ENCODE measurements at regions not wholly inside any gene's neighbourhood (a gene's known extent, or its start where the extent isn't known, plus 50 kb on each side); places are given as distances from the start of the nearest gene placed in this dataset.

DNA sequence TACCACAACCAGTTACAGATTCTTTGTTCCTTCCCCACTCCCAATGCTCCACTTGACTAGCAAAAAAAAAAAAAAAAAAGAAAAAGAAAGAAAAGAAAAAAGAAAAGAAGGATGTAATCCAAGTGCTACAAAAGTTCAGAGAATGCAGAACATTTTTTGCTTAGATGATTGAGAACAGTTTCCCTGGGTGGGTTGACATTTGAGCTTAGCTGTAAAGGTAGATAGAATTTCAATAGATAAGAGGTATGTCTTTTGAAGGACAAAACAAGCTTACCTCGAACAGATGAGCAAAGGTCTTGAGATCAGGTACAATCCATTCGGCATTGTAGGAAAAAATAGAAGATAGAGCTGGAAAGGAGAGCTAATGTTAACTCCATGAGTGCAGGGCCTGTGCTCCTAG is 344.6 kb upstream of the NECTIN3 start:
- DNase-seq (ENCODE audit: low read depth in 4 of 4, low spot score in 1 of 4): no peak

DNA sequence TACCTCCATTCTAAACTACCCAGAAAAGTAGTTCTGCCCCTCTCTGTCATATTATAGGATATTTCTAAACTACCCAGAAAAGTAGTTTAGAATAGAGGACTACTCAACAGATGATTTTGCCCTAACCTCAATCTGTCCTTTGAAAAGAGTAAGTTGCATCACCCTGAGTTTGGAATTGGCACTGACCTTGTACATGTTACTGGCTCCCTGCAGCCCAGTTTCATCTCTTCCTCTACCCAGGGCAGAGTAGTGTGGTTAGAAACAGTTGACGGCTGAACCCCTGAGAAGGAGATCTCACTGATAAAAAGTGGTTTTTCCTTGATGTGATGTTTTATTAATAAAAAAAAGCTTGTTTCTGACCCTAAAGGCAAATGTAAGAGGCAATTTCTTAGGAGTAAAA is 340.5 kb upstream of the NECTIN3 start:
- no peak for DNase-seq (ENCODE audit: low read depth in 4 of 4, low spot score in 1 of 4)

DNA sequence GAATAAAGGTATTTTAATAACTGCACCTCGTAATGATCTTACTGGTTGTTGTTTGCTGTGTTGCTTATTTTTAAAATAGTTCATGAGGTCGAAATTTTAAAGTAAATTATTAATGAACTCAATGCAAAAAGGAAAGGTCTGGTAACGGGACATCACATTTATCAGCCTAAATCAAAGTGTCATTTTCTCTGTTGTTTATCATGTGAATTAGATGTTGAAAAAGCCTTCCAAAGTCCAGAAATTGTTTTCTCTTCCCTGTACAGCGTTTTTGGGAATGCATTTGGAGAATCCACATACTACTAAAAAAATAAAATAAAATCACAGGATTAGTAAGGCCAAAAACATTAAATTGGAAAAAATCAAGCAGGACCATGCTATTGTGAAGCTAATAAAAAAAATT is 339.2 kb upstream of the NECTIN3 start:
- DNase-seq (ENCODE audit: low read depth in 4 of 4, low spot score in 1 of 4): no peak

DNA sequence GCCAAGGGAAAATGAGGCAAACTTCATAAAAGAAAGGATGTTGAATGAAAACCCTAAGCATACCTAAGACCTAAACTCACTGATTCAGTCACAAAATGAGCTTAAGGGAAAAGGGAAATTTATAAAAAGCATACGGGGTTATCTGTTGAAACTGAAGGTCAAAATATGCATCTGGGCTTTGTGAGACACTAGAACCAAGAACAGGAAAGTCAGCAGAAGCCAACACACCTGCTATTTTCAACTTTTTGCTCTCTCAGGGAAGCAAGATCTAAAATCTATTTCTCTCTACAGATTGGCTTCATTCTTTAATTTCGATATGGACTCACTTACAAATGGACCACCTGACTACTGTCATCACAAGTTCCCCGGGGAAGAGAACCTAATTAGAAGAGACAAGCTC is 338.6 kb upstream of the NECTIN3 start:
- DNase-seq (ENCODE audit: low read depth in 4 of 4, low spot score in 1 of 4): no peak

DNA sequence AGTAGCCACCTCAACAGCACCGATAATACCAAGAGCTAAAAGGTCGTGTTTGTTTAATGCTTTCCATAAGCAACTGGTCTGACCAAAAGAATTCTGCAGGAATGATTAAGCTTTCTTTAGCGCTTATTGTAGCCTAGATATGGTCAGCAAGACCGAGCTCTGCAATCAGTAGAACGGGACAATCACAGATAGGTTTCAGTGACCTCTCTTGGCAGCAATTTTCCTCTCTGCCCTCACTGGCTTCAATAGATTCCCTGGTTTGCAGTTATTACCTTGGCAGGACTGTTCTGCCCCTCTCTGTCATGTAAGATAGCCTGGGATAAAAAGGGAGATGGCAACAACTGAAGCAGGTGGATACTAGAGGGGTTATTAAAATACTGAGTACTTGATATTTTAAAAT is 337.1 kb upstream of the NECTIN3 start:
- no peak for DNase-seq (ENCODE audit: low read depth in 4 of 4, low spot score in 1 of 4)

DNA sequence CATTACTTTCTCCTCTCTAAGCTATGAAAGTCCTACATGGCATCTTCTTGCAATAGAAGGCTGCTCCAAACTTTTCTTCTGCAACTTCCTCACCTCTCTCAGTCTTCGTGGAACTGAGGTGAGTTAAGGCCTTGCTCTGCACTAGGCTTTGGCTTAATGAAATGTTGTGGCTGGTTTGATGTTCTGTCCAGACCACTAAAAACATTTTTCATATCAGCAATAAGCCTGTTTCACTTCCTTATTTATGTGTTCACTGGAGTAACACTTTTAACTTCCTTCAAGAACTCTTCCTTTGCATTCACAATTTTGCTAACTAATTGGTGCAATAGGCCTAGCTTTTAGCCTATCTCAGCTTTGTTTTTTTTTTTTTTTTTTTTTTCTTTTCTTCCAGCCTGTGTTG is 335.3 kb upstream of the NECTIN3 start:
- DNase-seq (ENCODE audit: low read depth in 4 of 4, low spot score in 1 of 4): no peak

DNA sequence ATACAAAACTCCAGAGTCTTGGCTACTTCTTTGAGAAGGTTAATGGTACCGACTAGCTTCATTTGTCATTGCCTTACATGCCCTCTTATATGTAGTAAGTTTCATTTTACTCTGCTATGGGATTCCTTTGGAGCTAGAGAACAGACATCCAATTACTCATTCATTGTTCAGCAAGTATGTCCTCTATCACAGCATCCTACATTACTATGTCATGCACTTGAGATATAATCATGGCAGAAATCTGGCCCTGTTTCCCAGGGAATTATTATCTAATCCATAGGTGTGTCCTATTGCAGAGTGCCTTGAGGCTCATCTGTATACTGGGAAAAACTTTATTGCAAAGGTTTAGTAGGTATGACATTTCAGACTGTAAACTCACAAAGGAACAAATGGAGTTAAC is 333.1 kb upstream of the NECTIN3 start:
- no peak for DNase-seq (ENCODE audit: low read depth in 4 of 4, low spot score in 1 of 4)

DNA sequence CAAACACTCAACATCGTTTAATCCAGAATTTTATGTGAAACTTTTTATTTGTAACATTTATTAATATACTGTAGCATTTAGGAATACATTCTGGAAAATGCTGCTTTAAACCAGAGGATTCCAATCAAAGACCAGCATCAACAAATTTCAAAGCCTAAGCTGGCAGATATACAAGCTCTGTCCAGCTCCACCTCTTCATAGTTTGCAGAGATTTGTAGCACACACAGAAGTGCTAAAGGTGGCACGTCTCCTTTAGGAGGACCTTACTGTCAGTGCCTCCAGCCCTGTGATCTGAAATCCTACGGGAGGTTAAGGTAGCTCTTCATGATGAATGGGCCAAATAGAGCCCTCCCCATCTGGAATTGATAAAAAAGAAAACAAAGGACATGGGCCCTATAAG is 329.7 kb upstream of the NECTIN3 start:
- DNase-seq (ENCODE audit: low read depth in 4 of 4, low spot score in 1 of 4): no peak

DNA sequence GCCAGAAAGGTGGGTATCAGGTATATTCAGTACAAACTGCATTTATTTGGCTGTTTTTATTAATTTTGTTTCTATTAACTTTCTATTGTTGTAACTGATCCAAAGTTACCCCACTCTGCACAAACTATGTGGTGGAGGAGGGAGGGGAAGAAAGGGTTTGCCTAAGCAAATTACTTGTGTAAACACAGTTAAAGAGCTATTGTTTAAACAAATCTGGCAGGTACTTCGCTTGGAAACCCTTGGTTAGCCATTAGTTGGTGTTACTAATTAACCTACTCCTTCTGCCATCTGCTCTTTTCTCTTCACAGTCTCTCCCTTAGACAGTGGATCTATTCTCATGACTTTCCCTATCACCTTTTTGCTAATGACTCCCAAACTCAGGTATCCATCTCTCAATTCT is 328.4 kb upstream of the NECTIN3 start:
- DNase-seq (ENCODE audit: low read depth in 4 of 4, low spot score in 1 of 4): no peak

DNA sequence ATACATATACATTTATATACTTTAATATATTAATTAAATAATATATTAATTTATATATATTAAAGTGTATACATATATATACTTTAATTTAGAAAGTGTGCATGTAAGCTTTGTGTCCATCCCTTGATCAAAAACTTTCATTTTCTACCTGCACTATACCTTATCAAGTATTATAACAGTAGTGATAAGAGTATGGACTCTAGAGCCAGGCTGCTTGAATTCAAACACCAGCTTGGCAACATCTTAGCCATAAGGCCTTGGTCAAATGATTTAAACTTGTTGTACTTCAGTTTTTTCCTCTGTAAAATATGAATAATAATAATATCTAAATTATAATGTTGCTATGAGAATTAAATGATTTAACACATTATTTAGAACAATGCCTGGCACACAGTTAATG is 327.6 kb upstream of the NECTIN3 start:
- no peak for DNase-seq (ENCODE audit: low read depth in 4 of 4, low spot score in 1 of 4)

DNA sequence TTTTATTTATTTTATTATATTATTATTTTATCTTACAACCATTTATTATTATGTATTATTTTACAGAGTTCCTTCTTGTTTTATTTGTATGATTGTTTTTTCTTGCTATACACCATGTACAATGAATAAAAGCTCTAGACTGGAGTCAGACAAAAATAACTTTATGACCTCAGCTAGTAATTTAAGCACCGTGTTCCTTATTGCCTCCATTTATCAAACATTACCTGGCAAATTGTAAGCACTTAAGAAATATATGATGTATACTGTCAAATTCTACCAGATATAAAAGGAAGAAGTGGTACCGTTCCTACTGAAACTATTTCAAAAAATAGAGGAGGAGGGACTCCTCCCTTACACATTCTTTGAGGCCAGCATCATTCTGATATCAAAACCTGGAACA is 326.9 kb upstream of the NECTIN3 start:
- no peak for DNase-seq (ENCODE audit: low read depth in 4 of 4, low spot score in 1 of 4)

DNA sequence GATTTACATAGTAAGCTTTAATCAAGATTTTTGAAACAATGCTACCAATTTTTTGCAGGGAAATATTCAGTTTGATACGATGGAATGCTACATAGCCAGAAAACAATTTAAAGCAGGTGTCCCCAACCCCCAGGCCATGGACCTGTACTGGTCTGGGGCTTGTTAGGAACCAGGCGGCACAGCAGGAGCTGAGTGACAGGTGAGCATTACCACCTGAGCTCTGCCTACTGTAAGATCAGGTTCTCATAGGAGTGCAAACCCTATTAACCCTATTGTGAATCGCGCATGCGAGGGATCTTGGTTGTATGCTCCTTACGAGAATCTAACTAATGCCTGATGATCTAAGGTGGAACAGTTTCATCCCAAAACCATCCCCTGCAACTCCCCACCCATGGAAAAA is 322.6 kb upstream of the NECTIN3 start:
- DNase-seq (ENCODE audit: low read depth in 4 of 4, low spot score in 1 of 4): no peak

DNA sequence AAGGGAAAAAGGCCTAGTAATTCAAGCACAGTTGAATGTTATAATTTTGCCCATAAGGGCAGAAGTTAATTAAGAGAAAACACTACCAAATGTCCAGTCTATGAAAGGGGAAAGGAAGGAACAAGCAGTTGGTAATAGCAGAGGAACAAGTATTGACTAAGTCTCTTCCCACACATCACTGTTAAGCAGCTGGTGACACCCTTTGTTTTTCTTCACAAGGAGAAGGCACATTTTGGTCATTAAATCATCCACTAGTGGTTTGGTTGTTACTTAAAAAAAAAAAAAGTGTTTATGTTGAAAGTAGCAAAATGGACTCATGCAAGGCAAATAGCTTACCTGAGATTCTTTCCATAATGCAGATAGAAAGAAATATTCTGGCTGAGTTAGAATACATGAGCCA is 321.4 kb upstream of the NECTIN3 start:
- DNase-seq (ENCODE audit: low read depth in 4 of 4, low spot score in 1 of 4): no peak

DNA sequence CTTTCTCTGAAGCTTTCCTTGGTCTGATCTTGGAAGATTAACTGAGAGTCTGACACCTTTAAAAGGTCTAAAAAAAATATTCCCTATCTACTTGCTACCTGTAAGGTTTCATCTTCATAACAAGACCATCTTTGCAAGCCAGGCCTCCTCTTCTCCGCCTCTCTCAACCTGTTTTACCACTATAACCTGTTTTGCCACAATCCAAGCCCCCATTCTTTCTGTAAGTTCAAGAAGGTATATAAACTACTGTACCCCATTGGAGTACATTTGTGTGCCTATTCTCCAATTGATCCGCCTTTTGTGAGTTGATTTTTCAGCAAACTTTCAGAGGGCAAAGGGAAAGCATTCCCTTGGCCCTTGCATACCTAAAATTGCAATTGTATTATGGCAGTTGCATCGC is 319.3 kb upstream of the NECTIN3 start:
- no peak for DNase-seq (ENCODE audit: low read depth in 4 of 4, low spot score in 1 of 4)

DNA sequence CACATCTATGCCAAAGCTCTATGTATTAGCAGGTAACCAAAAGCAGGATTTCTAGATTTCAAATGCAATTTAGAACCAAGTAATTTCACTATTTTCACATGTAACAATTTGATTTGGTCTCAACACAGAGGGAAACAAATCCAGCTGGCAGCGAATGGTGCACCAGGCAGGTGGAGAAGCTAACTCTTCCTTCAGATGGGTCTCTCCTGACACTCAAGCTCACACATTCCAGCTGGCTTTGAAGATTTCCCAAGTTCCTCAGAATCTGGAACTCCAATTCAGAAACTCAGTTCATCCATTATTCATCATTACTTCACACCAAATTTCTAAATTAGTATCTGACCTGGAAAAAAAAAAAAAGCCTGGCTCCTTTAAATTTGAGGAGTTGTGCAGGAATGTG is 318.1 kb upstream of the NECTIN3 start:
- DNase-seq (ENCODE audit: low read depth in 4 of 4, low spot score in 1 of 4): no peak

DNA sequence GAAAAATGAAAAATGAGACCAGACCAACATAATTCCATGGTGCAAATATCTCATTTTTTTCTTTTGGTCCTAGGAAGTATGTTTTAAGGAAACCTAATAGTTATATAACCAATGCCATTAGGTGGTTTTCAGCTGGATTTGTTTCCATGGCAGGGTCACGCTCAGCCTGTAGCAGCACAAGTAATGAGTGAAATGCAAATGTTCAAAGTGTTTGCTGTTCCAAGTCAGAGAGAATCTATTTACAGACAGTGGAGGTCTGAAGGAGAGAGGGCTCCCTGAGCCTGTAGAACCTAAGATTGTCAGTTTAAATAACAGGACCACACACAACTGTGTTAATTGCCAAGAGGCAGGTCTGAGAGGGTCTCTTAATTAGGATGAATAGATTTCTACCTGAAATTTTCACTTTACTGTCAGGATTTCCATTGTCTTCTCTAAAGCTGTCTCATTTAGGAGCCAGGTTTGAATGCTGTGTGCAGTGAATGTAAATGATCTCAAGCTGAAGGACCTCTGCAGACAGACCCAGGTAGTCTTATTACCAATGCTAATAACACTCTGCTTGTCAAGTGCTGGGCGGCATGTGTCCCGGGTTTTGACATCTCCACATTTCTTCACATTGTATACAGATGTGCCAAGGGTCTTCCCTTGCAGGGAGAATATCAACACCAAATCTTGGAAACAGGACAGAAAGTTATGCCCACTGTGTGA is 317.3 kb upstream of the NECTIN3 start:
- no peak for DNase-seq (ENCODE audit: low read depth in 4 of 4, low spot score in 1 of 4)

DNA sequence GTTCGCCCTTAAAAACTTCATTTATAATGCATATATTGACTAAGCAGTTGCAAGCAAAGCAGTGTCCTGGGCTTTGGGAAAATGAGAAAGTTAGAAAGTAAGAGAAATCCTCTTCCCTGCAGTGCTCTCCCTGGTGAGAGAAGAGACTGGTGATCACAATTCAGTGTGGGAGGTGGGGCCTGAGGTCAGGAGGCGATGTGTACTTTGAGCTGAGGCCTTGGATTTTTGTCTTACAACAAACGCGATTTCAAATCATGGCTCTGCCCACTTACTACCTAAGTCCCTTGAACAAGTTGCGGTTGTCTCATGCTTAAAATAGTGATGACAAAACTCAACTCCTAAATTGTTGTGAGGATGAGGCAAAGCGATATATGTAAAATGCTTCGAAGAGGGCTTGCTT is 316.3 kb upstream of the NECTIN3 start:
- no peak for DNase-seq (ENCODE audit: low read depth in 4 of 4, low spot score in 1 of 4)

DNA sequence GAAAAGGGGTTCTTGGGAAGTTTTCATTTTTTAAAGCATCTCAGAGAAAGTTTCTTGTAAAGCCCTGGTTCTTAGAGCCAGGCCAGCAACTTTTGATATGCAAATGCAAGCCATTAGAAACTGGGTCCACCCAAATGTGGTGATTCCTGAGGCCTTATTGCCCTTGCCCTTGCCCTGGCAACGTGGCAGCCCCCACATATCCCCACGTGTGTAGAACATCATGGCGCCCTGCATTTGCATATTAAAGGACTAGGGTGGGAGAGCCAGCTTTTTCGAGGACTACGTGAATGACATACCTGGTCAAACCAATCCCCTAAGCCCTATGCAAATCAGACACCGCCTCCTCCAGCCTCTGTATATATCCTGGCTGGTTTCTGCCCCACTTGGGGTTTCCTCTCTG is 314.9 kb upstream of the NECTIN3 start:
- DNase-seq (ENCODE audit: low read depth in 4 of 4, low spot score in 1 of 4): no peak

DNA sequence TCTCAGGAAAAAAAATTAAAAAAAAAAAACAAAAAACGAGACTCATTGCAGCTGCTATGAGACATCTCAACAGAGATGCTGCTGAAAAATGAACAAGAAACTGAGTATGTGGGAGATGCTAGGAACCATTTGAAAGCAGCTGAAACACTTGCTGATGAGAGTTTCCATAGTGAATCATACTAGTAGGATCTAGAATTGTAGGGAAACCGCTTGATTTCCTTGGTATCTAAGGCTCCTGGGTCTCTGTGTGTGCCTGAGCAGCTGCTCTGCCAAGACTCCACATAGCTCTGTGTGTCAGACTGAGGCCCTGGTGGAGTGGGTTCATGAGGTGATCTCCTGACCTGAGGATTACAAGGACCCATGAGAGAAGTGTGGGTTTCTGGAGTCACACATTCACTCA is 313.4 kb upstream of the NECTIN3 start:
- no peak for DNase-seq (ENCODE audit: low read depth in 4 of 4, low spot score in 1 of 4)

DNA sequence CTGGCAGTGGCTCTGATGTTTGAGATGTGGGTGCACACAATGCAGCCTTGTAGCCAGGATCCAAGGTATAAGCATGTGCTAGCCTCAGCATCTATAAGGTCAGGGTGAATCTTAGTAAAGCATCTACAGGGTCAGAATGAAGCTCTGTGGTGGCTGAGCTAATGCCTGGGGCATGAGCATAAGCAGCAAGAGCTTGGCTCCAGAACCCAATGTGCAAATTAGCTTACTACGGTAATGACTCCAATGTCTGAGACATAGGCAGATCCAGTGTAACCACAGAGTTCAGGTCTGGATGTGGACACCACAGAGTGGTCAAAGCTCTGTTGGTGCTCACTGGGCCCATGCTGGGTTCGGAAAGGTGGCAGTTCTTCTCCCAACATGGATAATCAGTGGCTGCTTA is 304.5 kb upstream of the NECTIN3 start:
- DNase-seq (ENCODE audit: low read depth in 4 of 4, low spot score in 1 of 4): no peak

DNA sequence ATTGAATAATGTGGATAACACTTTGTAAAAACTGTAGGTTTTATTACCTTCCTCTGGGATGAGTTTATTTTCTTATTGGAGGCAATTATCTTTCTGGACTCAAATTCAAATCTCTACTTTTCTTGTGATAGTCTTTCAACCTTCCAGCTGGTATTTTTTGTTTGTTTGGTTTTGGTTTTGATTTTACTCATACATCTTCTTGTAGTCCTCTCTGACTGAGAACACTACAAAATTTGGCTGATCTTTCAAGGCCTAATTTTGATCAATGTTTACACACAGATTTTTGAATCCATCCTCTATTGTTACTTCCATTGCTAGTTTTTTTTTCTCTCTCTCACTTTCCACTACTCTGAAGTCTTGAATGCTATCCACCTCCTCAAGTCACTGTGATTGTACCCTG is 303.8 kb upstream of the NECTIN3 start:
- no peak for DNase-seq (ENCODE audit: low read depth in 4 of 4, low spot score in 1 of 4)

DNA sequence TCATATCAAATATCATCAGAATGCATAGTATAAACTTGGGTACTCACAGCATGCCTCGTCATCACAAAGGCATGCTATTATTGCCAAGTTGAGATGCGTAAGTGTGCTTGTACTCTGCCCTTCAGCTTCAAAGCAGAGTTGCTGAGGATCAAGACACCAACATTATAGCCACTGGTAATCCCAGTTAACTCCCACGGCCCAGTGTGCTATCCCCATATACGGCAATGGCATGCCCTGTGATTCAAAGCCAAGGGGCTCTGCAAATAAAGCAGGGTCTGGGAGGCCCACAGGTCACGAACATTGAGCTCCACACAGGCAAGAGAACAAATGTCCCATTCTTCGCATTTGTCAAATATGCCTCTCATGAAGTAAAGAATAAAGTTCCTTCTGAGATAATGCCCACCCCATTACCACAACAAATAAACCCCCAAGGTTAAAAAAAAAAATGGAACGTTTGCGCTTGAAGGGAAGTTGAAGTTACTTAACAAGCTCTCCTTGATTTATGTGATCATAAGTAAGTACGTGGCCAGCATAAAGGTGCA is 298.1 kb upstream of the NECTIN3 start:
- no peak for DNase-seq (ENCODE audit: low read depth in 4 of 4, low spot score in 1 of 4)

DNA sequence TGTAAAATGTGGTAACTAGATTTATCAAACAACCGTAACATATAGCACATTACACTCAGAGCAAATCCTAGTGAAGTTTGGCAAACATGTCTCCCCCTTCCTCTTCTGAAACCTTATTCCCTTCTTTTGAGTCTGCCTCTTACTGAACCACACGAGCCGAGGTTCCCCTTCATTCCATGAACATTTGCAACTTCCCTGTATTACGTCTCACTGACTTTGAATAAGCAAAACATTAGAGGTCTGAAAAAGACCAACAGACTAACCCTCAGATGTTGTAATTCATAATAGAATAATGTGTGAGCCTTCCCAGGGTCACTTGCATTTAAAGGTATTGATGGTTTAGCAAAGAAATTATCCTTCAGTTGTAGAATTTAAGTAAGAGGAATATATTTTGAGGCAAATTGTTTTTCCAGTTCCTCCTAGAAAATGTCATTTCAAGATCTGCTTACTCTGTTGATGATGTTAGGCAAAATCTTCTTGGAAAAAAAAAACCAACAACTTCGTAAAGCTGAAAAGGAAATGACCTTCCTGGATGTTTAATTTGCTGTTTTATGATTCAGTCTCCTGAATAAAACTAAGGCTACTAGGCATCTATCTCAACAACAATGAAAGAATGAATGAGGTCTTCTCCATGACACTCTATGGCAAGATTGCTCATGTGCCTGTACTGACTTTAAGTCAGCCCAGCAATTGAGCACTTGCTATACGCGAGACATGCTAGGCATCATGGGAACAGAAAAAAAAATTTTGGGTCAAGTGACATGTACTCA is 296.9 kb upstream of the NECTIN3 start:
- no peak for DNase-seq (ENCODE audit: low read depth in 4 of 4, low spot score in 1 of 4)
